Naive B cell (primary cell): ENCODE measurements at regions not wholly inside any gene's neighbourhood (a gene's known extent, or its start where the extent isn't known, plus 50 kb on each side); places are given as distances from the start of the nearest gene placed in this dataset.
"Not testable (repeated sequence)": the region's sequence is repeated elsewhere in the genome, so short reads cannot be mapped to it uniquely, and the experiment has no call there.

Source experiments
- ATAC-seq, 2 donors: fragments of 150-1000 bp; cut with Tn5 transposase; 2 replicates each; pipeline ENCODE4 v1.10.0; 2021; ENCODE audit warnings: low read depth in 2 of 2, mild to moderate bottlenecking in 2 of 2, moderate library complexity in 2 of 2
- DNase-seq: peaks from one replicate; pipeline ENCODE4 v3.0.0; 2022
- H3K27ac Mint-ChIP-seq, 6 donors: one replicate each; pipeline ENCODE4 v1.8.0; 2020 to 2022; ENCODE audit warnings: mild to moderate bottlenecking in 6 of 6, mixed read lengths in 6 of 6, moderate library complexity in 5 of 6, inconsistent platforms in 2 of 6
- H3K27me3 Mint-ChIP-seq, 3 donors: one replicate each; pipeline ENCODE4 v1.8.0; 2021 to 2022; ENCODE audit warnings: mixed read lengths in 3 of 3, mild to moderate bottlenecking in 1 of 3
- H3K36me3 Mint-ChIP-seq, 2 donors: one replicate each; pipeline ENCODE4 v1.8.0; 2020 to 2022; ENCODE audit warnings: mixed read lengths in 2 of 2, inconsistent platforms in 1 of 2, mild to moderate bottlenecking in 1 of 2
- H3K4me1 Mint-ChIP-seq, 3 donors: one replicate each; pipeline ENCODE4 v1.8.0; 2020 to 2022; ENCODE audit warnings: mixed read lengths in 3 of 3, inconsistent platforms in 1 of 3, mild to moderate bottlenecking in 1 of 3, moderate library complexity in 1 of 3
- H3K4me3 Mint-ChIP-seq, 8 donors: one replicate each; pipeline ENCODE4 v1.8.0; 2020 to 2022; ENCODE audit warnings: mild to moderate bottlenecking in 8 of 8, mixed read lengths in 8 of 8, moderate library complexity in 8 of 8, inconsistent platforms in 2 of 8
- H3K9me3 Mint-ChIP-seq, 7 donors: one replicate each; pipeline ENCODE4 v1.8.0; 2020 to 2022; ENCODE audit warnings: mixed read lengths in 7 of 7, mild to moderate bottlenecking in 5 of 7, inconsistent platforms in 2 of 7, moderate library complexity in 1 of 7

DNA sequence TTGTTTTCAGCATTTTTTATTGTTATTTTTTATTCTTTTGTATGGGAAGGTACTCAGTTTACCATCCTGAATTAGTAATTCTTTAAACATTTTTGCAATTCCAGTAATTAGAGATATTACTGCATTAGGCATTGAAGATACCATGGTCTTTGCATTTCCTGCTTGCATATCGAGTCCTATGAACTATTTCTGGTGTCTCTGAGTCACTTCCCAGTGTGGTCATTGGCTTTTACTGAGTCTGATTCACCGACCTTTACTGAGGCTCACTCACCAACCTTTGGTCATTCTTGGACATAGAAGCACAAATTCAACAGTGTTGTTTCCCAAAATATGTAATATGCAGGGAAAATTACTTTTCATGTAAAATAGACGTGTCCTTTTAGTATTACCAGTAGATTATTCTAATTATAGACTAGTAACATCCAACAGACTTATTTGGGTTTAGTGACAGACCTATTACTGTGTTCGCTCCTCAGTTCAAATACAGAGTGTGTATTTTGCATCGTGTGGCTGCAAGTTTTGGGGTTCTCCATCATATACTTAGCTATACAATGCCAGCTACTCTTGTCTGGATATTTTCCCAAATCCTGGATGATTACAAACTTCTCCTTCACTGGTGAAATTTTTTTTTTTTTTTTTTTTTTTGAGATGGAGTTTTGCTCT, 180.7 kb upstream of the PRSS1 start:
- H3K9me3 Mint-ChIP-seq = peaks cover 0 to 2% (median 0%) of the 10 kb centered on the region in 7 donors
- H3K4me1 Mint-ChIP-seq = peaks cover 0 to 8% (median 8%) of the 10 kb centered on the region in 3 donors
- peaks cover 35 to 52% (median 41%) of the 10 kb centered on the region in 3 donors for H3K27me3 Mint-ChIP-seq

DNA sequence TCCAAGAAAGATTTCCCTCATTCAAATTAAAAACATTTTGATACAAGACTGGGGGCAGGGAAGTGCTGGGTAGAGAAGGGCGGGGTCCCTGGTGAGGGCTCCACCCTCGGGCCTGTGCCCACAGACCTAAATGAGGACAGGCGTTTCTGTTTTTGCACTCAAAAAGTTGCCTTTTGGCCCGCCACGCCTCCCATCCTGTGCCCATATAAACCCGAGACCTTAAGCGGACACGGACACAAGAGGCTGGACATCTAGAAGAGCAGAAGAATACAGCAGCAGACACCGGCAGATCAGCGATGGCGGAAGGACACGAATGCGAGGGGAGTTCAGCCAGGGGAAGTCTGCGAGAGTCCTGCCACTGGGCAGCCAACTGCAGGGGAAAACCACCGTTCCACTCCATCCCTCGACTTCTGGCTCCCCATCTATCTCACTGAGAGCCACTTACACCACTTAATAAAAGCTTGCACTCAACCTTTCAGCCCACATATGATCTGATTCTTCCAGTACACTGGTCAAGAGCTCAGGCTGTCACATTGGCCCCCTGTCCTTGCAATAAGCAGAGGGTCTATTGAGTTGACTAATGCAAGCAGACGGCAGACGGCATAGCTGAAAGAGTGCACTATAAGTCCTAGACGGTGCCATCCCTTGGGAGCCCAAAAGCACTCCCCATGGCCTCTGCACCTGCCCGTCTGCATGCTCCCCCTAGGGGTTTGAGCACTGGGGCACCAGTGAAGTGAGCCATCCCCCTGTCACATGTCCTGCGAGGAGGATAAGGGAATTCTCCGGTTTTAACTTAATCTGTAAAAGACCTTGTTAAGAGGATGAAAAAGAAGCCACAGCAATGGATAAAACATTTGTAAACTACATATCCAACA, 181.8 kb upstream of the PRSS1 start:
- DNase-seq (no peak), ATAC-seq (peak; percentile 46 to 67)
- Mint-ChIP-seq H3K4me3 (peak overlapping the region in 2 of 8 donors; percentile 3 to 38), H3K27me3 (peaks cover 45 to 59% (median 49%) of the 10 kb centered on the region in 3 donors), H3K36me3 (no peaks in the 10 kb centered on the region), H3K9me3 (peaks cover 0 to 2% (median 0%) of the 10 kb centered on the region in 7 donors), H3K27ac (peak overlapping the region in 3 of 6 donors; percentile 30 to 68 (median 44)), H3K4me1 (peaks cover 0 to 8% (median 8%) of the 10 kb centered on the region in 3 donors)

More for the DNA sequence above, 180.7 kb upstream of the PRSS1 start:
- ATAC-seq (no peak), DNase-seq (no peak)
- Mint-ChIP-seq H3K36me3 (no peaks in the 10 kb centered on the region), H3K4me3 (no peak overlapping the region), H3K27ac (no peak overlapping the region)

DNA sequence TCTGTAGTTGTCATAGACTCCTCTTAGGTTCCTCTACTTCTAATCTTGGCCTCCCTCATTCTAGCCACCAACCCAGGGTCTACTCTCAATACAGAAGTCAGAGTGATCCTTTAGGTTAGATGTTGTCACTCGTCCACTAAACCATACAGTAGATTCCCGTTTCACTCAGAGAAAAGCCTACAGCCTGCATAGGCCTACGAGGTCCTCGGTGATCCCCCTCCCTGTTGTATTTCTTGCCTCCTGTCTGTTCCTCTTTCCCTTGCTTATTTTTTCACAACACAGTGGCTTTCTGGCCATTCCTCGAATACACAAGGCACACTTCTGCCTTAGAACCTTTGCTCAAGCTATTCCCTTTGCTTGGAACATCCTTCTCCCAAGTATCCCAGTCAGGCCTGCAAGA, 183.0 kb upstream of the PRSS1 start:
- no peak for ATAC-seq
- peaks cover 0 to 3% of the 10 kb centered on the region in 2 donors for H3K36me3 Mint-ChIP-seq
- DNase-seq = no peak
- peak overlapping the region in 1 of 6 donors; percentile 40 for H3K27ac Mint-ChIP-seq
- no peak overlapping the region for H3K4me3 Mint-ChIP-seq
- peaks cover 50 to 61% (median 59%) of the 10 kb centered on the region in 3 donors for H3K27me3 Mint-ChIP-seq
- H3K9me3 Mint-ChIP-seq = no peaks in the 10 kb centered on the region
- peaks cover 0 to 8% (median 8%) of the 10 kb centered on the region in 3 donors for H3K4me1 Mint-ChIP-seq

DNA sequence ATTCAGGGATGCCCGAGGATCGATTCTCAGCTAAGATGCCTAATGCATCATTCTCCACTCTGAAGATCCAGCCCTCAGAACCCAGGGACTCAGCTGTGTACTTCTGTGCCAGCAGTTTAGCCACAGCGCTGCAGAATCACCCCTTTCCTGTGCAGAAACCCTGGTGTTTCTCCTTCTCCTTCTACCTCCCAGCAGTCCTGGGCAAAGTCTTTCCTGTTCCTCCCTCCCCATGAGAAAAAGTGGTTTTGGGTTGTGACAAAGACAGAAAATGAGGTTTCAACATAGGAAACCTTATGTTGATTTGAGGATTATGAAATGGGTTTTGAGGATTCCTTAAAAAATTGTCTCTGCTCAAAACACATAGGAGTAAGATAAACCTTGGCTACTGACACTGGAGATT, 185.1 kb upstream of the PRSS1 start:
- not testable (repeated sequence) for H3K36me3 Mint-ChIP-seq, H3K9me3 Mint-ChIP-seq, H3K27ac Mint-ChIP-seq, ATAC-seq, H3K4me3 Mint-ChIP-seq, DNase-seq, H3K4me1 Mint-ChIP-seq
- peaks cover 42 to 66% (median 60%) of the 10 kb centered on the region in 3 donors for H3K27me3 Mint-ChIP-seq

DNA sequence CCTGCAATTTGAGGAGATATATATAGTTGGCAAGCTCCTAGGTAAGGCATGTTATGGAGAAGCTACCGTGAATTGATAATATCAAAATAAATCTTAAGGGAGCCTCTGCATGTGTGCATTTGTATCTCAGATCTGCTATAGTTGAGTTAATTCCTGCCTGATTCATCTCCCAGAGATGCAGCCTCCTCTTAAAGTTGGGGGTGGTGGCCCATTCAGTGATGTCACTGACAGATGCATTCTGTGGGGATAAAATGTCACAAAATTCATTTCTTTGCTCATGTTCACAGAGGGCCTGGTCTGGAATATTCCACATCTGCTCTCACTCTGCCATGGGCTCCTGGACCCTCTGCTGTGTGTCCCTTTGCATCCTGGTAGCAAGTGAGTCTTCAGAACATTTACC, 185.8 kb upstream of the PRSS1 start:
- Mint-ChIP-seq H3K4me3 (no peak overlapping the region), H3K9me3 (peaks cover 0 to 4% (median 0%) of the 10 kb centered on the region in 7 donors), H3K4me1 (peaks cover 0 to 8% (median 8%) of the 10 kb centered on the region in 3 donors), H3K27ac (peak overlapping the region in 1 of 6 donors; percentile 30), H3K27me3 (peaks cover 46 to 66% (median 61%) of the 10 kb centered on the region in 3 donors), H3K36me3 (peaks cover 3 to 7% of the 10 kb centered on the region in 2 donors)
- ATAC-seq (no peak), DNase-seq (no peak)

DNA sequence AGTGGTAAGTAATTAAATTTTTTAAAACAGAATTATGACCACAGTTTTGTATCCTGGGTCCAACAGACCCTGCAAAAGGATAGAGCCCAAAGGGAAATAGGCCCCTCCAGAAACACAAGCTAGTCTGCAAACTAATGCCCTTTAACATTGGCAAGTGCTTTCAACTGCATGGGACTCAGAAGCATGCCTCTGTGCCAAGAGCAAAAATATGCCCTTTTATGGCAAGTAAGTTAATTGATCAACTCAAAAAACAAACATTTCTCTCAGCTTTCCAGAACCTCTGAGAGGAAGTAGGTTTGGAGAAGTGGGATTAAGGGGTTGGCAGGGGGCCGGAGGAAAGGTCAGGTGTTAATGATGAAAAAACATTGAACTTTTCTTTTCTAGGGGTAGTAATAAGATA, 186.6 kb upstream of the PRSS1 start:
- ATAC-seq = no peak
- Mint-ChIP-seq H3K27ac (no peak overlapping the region), H3K36me3 (peaks cover 3 to 7% of the 10 kb centered on the region in 2 donors), H3K4me3 (no peak overlapping the region), H3K4me1 (peaks cover 2 to 11% (median 7%) of the 10 kb centered on the region in 3 donors), H3K27me3 (peaks cover 53 to 69% (median 68%) of the 10 kb centered on the region in 3 donors), H3K9me3 (peaks cover 0 to 4% (median 0%) of the 10 kb centered on the region in 7 donors)
- no peak for DNase-seq

DNA sequence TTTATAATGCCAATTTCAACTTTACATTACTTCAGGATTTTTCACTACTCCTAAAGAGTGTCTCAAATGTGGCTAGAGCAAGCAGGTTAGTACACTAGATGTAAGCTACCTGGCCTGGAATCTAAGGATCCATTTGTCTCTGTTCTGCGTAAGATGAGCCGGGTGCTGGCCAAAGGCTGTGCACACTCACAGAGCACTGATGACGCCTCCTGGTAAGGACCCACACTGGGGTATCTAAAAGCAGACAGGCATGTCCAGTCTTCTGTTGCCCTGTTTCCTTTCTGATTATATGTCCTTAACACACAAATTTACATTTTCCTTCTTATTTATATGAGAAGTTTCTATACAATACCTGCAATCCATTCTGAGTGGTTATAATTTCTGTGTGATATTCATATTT, 187.9 kb upstream of the PRSS1 start:
- H3K36me3 Mint-ChIP-seq, ATAC-seq, H3K4me1 Mint-ChIP-seq, H3K27ac Mint-ChIP-seq, H3K4me3 Mint-ChIP-seq, DNase-seq, H3K9me3 Mint-ChIP-seq: not testable (repeated sequence)
- peaks cover 64 to 68% (median 65%) of the 10 kb centered on the region in 3 donors for H3K27me3 Mint-ChIP-seq

DNA sequence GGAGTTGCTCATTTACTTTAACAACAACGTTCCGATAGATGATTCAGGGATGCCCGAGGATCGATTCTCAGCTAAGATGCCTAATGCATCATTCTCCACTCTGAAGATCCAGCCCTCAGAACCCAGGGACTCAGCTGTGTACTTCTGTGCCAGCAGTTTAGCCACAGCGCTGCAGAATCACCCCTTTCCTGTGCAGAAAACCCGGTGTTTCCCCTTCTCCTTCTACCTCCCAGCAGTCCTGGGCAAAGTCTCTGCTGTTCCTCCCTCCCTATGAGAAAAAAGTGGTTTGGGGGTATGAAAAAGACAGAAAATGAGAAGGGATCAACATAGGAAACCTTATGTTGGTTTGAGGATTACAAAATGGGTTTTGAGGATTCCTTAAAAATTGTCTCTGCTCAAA, 188.5 kb upstream of the PRSS1 start:
- not testable (repeated sequence) for H3K27ac Mint-ChIP-seq, H3K4me3 Mint-ChIP-seq, H3K4me1 Mint-ChIP-seq, H3K36me3 Mint-ChIP-seq, ATAC-seq, H3K9me3 Mint-ChIP-seq, DNase-seq
- peaks cover 65 to 72% (median 70%) of the 10 kb centered on the region in 3 donors for H3K27me3 Mint-ChIP-seq

DNA sequence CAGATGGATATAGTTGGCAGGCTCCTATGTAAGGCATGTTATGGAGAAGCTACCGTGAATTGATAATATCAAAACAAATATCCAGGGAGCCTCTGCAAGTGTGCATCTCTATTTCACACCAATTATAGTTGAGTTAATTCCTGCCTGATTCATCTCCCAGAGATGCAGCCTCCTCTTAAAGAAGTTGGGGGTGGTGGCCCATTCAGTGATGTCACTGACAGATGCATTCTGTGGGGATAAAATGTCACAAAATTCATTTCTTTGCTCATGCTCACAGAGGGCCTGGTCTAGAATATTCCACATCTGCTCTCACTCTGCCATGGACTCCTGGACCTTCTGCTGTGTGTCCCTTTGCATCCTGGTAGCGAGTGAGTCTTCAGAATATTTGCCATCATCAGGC, 189.1 kb upstream of the PRSS1 start:
- ATAC-seq (no peak), DNase-seq (no peak)
- peaks cover 63 to 70% (median 69%) of the 10 kb centered on the region in 3 donors for H3K27me3 Mint-ChIP-seq
- peaks cover 3 to 7% of the 10 kb centered on the region in 2 donors for H3K36me3 Mint-ChIP-seq
- H3K4me1 Mint-ChIP-seq = peaks cover 0 to 4% (median 2%) of the 10 kb centered on the region in 3 donors
- no peak overlapping the region for H3K27ac Mint-ChIP-seq
- H3K9me3 Mint-ChIP-seq = peaks cover 0 to 4% (median 0%) of the 10 kb centered on the region in 7 donors
- no peak overlapping the region for H3K4me3 Mint-ChIP-seq

DNA sequence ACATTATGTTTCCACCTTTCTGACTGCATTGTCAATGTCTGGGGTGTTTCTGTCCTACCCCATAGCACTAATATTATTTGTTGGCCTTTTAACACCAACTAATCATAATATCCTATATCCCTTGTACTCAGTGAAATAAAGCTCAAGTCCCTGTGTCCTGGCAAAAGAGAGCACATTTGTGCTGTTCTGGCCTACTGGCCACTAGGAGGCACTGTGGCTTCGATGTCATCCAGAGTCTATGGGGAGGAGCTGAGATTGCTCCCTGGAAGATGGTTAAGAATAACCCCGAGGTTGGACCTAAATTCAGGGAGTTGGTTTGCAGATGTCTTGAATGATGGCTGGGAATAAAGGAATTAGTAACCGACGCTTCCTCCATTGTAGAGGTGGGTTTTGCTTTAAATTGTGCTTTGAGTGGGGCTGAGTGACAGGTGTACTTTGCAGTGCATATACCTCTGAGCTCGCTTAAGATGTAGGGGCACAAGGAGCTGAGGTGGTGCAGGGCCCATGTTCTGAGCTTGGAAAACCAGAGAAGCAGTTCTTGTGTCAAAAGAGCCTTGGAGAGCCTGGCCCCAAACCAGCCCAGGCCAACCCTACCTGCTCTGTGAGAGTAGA, 191.2 kb upstream of the PRSS1 start:
- H3K27ac Mint-ChIP-seq = no peak overlapping the region
- H3K36me3 Mint-ChIP-seq = peaks cover 3 to 7% of the 10 kb centered on the region in 2 donors
- ATAC-seq (peak; percentile 61 to 77), DNase-seq (no peak)
- H3K27me3 Mint-ChIP-seq = peaks cover 58 to 69% (median 59%) of the 10 kb centered on the region in 3 donors
- H3K4me1 Mint-ChIP-seq = peaks cover 0 to 4% (median 2%) of the 10 kb centered on the region in 3 donors
- peaks cover 0 to 4% (median 0%) of the 10 kb centered on the region in 7 donors for H3K9me3 Mint-ChIP-seq
- no peak overlapping the region for H3K4me3 Mint-ChIP-seq

DNA sequence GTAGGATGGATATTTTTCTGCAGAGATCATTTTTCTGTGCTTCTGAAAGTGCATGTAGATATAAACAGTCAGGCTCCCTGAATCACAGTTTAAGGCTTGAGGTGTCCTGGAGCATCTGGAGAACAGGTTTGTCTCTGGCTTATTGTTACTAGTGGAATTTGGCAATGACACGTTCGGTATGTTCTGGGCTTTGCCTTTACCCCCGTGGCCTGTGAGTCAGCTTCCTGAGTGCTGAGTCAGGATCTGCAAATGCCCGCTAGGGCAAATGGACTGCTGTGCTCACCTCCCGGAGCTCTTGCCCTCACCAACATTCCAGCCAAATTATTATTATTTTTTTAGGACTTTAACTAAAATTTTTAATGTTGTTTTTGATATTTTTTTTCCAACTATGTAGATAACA, 192.5 kb upstream of the PRSS1 start:
- no peak overlapping the region for H3K27ac Mint-ChIP-seq
- H3K4me1 Mint-ChIP-seq = peaks cover 0 to 4% (median 2%) of the 10 kb centered on the region in 3 donors
- no peak overlapping the region for H3K4me3 Mint-ChIP-seq
- H3K36me3 Mint-ChIP-seq = peaks cover 0 to 7% of the 10 kb centered on the region in 2 donors
- H3K27me3 Mint-ChIP-seq = peaks cover 45 to 66% (median 53%) of the 10 kb centered on the region in 3 donors
- DNase-seq (no peak), ATAC-seq (no peak)
- H3K9me3 Mint-ChIP-seq = peaks cover 0 to 4% (median 0%) of the 10 kb centered on the region in 7 donors

DNA sequence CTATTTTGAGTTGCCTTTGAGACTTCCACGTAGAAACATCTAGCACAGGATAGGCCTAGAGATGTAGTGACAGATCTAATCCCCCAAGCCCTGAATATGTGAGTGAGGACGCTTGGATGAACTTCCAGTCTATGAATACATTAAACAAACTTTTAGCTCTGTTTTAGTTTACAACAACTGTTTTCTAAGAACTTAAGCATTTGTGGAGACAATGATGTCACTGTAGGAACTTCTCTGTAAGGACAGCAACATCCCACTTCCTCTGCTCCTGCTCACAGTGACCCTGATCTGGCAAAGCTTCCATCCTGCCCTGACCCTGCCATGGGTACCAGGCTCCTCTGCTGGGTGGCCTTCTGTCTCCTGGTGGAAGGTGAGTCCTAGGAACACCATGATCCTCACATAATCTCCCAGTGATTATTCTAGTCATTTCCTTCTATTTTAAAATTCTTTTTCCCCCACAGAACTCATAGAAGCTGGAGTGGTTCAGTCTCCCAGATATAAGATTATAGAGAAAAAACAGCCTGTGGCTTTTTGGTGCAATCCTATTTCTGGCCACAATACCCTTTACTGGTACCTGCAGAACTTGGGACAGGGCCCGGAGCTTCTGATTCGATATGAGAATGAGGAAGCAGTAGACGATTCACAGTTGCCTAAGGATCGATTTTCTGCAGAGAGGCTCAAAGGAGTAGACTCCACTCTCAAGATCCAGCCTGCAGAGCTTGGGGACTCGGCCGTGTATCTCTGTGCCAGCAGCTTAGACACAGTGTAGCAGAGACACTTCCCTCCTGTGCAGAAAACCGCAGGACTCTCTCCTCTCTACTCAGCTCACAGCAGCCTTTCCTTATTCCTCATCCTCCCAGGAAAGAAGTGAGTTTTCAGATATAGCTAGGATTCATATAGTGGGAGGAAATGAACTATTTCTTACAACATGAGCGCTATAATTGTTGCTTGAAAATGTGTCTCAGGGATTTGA, 194.4 kb upstream of the PRSS1 start:
- no peak for ATAC-seq
- no peak overlapping the region for H3K27ac Mint-ChIP-seq
- H3K4me3 Mint-ChIP-seq = no peak overlapping the region
- H3K36me3 Mint-ChIP-seq = peaks cover 0 to 7% of the 10 kb centered on the region in 2 donors
- peaks cover 0 to 4% (median 0%) of the 10 kb centered on the region in 7 donors for H3K9me3 Mint-ChIP-seq
- DNase-seq = no peak
- H3K4me1 Mint-ChIP-seq = peaks cover 0 to 4% (median 2%) of the 10 kb centered on the region in 3 donors
- peaks cover 35 to 52% (median 40%) of the 10 kb centered on the region in 3 donors for H3K27me3 Mint-ChIP-seq
